Cardiac muscle cell (in vitro differentiated cells and primary cell): ENCODE measurements at regions not wholly inside any gene's neighbourhood (a gene's known extent, or its start where the extent isn't known, plus 50 kb on each side); places are given as distances from the start of the nearest gene placed in this dataset.
A peak's percentile ranks its signal among the peaks of the same experiment; 100 is the strongest.

ENCODE experiments used
- DNase-seq, 2 donors: peaks; one replicate each; pipeline versions ENCODE4 v3.0.0 to v3.0.0-alpha.2; 2010 to 2017; ENCODE audit warnings: low read depth in 1 of 2, low spot score in 1 of 2
- H3K27ac ChIP-seq: fragments of 200-600 bp; sonication (generic); 2 replicates; pipeline ENCODE4 v1.5.1; 2016
- H3K27me3 ChIP-seq: fragments of 200-600 bp; sonication (generic); 2 replicates; pipeline ENCODE4 v1.6.0; 2016; ENCODE audit warnings: control low read depth
- H3K36me3 ChIP-seq: fragments of 200-600 bp; sonication (generic); 2 replicates; pipeline ENCODE4 v1.5.1; 2016; ENCODE audit warnings: control low read depth
- H3K4me1 ChIP-seq: fragments of 200-600 bp; sonication (generic); 2 replicates; pipeline ENCODE4 v1.8.1; 2017; ENCODE audit warnings: low read depth, mild to moderate bottlenecking, mixed run types
- H3K4me3 ChIP-seq: fragments of 200-600 bp; sonication (generic); 2 replicates; pipeline ENCODE4 v1.5.1; 2016; ENCODE audit warnings: mild to moderate bottlenecking
- H3K9me3 ChIP-seq: fragments of 200-600 bp; sonication (generic); 2 replicates; pipeline ENCODE4 v1.5.1; 2017; ENCODE audit warnings: low read depth, mild to moderate bottlenecking, control low read depth
- CTCF ChIP-seq: IDR thresholded peaks from 2 replicates; pipeline ENCODE4 v1.5.1; 2012; ENCODE audit warnings: low read depth, mild to moderate bottlenecking, low read length

DNA sequence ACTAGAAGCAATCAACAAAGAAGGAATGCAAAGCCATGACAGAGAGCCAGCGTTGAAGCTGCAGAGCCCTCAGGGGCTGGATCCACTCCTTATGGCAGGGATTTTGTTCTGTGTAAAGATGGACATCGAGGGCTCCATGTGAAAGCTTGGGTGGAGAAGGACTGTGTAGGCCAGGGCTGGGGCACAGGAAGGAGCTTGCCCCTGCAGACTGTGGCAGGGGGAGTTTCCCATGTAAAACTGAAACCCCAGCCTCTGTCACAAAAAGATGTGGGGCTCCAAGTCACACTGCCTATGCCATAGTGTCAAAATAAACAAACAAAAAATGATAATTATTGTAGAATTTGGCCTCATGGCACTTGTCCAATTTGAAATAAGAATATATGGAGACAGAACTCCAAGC, 408.7 kb upstream of the HS6ST1 start:
- Histone ChIP-seq H3K36me3 (no peaks in the 10 kb centered on the region), H3K27ac (no peak overlapping the region), H3K4me1 (no peaks in the 10 kb centered on the region), H3K4me3 (no peak overlapping the region), H3K9me3 (no peaks in the 10 kb centered on the region), H3K27me3 (no peaks in the 10 kb centered on the region)
- TF ChIP-seq CTCF = no peak
- no peak for DNase-seq

DNA sequence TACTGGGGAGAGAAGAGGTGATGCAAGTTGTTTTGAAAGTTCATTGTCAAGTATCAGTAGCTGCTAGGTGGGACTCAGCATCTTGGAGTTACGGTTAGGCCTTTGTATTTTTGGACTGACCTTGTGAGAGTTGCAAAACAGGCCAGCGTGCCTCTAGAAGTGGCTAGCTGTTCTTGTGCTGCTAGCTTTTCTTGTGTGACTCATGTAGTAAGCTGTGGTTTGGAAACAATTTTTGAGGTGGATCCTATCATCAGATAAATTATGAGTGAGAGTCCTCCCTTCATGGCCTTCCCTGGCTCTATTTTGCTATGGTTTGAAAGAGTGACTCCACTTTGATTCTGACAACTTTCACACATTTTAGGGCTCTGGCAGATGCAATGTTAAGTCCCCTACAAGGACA, 409.2 kb upstream of the HS6ST1 start:
- Histone ChIP-seq H3K27me3 (no peaks in the 10 kb centered on the region), H3K4me3 (no peak overlapping the region), H3K36me3 (no peaks in the 10 kb centered on the region), H3K4me1 (no peaks in the 10 kb centered on the region), H3K9me3 (no peaks in the 10 kb centered on the region), H3K27ac (no peak overlapping the region)
- peak in 1 of 2 donors; percentile 94 for DNase-seq
- no peak for TF ChIP-seq CTCF

GRCh38 chr2:128729051-128729450, 410.4 kb upstream of the HS6ST1 start:
- no peak for DNase-seq
- no peaks in the 10 kb centered on the region for H3K9me3 ChIP-seq
- H3K4me3 ChIP-seq = no peak overlapping the region
- no peaks in the 10 kb centered on the region for H3K36me3 ChIP-seq
- no peak overlapping the region for H3K27ac ChIP-seq
- H3K27me3 ChIP-seq = no peaks in the 10 kb centered on the region
- no peak for TF ChIP-seq CTCF
- no peaks in the 10 kb centered on the region for H3K4me1 ChIP-seq

DNA sequence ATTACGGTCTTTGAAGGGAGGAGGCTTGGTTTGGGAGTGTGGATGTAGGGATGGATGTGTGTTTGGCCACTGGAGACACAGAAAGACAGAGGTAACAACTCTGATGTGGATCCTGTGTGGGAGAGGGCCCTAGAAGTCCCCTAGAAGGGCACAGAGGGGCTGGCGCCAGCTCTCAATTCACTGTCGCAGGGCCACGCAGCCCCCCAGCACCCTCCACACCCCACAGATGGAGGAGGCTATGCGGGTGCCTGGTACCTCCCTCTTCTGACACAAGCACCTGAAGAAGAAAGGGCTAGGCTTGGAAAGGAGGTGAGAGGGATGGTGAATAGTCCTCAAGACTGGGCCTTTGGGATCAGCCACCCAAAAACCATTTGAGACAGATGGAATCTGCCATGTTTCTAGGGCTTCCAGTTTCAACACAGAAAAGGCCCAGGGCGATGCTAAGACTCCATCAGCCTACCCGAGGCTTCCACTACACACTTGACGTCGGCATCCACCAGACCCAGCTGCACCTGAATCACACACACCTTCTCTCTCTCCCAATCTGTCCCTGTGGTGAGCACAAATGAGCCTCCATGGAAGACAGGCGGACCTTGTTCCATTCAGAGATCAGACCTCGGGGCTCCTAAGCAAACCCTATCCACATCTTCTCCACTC, 413.5 kb upstream of the HS6ST1 start:
- Histone ChIP-seq H3K27me3 (no peaks in the 10 kb centered on the region), H3K27ac (no peak overlapping the region), H3K4me3 (no peak overlapping the region), H3K36me3 (no peaks in the 10 kb centered on the region), H3K9me3 (no peaks in the 10 kb centered on the region), H3K4me1 (no peaks in the 10 kb centered on the region)
- no peak for TF ChIP-seq CTCF
- no peak for DNase-seq

- Histone ChIP-seq H3K27me3 (no peaks in the 10 kb centered on the region), H3K4me1 (no peaks in the 10 kb centered on the region), H3K27ac (no peak overlapping the region), H3K9me3 (no peaks in the 10 kb centered on the region), H3K36me3 (no peaks in the 10 kb centered on the region), H3K4me3 (no peak overlapping the region)
- no peak for TF ChIP-seq CTCF
- peak in 1 of 2 donors; percentile 99 for DNase-seq
Observed at GRCh38 chr2:128732976-128733431, 414.3 kb upstream of the HS6ST1 start.

GRCh38 chr2:128733450-128733849, 414.8 kb upstream of the HS6ST1 start:
- Histone ChIP-seq H3K4me1 (no peaks in the 10 kb centered on the region), H3K27me3 (no peaks in the 10 kb centered on the region), H3K4me3 (no peak overlapping the region), H3K9me3 (no peaks in the 10 kb centered on the region), H3K27ac (no peak overlapping the region), H3K36me3 (no peaks in the 10 kb centered on the region)
- no peak for TF ChIP-seq CTCF
- no peak for DNase-seq
